Small intestine (tissue), 7 donors: ENCODE measurements at regions not wholly inside any gene's neighbourhood (a gene's known extent, or its start where the extent isn't known, plus 50 kb on each side); places are given as distances from the start of the nearest gene placed in this dataset.
A peak's percentile ranks its signal among the peaks of the same experiment; 100 is the strongest.

Experiments used
- DNase-seq, 2 donors: peaks; one replicate each; pipeline versions ENCODE4 v3.0.0 to v3.0.0-alpha.2; 2013
- FAIRE-seq: peaks from 2 replicates; lab custom pipeline; 2012; peaks lifted over from hg19 to GRCh38; lab: Jason Lieb, UNC
- H3K27ac ChIP-seq, 3 donors: one replicate each; pipeline ENCODE4 v1.5.1; 2013; ENCODE audit warnings: low read length in 2 of 3, mild to moderate bottlenecking in 2 of 3, control low read depth in 1 of 3, inconsistent platforms in 1 of 3, low read depth in 1 of 3, moderate library complexity in 1 of 3
- H3K27me3 ChIP-seq, 3 donors: one replicate each; pipeline ENCODE4 v1.6.1; 2013; ENCODE audit warnings: low read length in 3 of 3, inconsistent platforms in 1 of 3; ENCODE audit not compliant: control insufficient read depth in 3 of 3, insufficient read depth in 3 of 3
- H3K36me3 ChIP-seq, 3 donors: one replicate each; pipeline ENCODE4 v1.6.1; 2013; ENCODE audit warnings: low read length in 3 of 3, inconsistent platforms in 1 of 3, low read depth in 1 of 3, mild to moderate bottlenecking in 1 of 3, moderate library complexity in 1 of 3; ENCODE audit not compliant: control insufficient read depth in 3 of 3, insufficient read depth in 2 of 3
- H3K4me1 ChIP-seq, 3 donors: one replicate each; pipeline ENCODE4 v1.6.1; 2013; ENCODE audit warnings: low read length in 2 of 3, inconsistent platforms in 1 of 3, low read depth in 1 of 3, mild to moderate bottlenecking in 1 of 3, moderate library complexity in 1 of 3; ENCODE audit not compliant: control insufficient read depth in 3 of 3, insufficient read depth in 2 of 3
- H3K4me3 ChIP-seq, 3 donors: one replicate each; pipeline ENCODE4 v1.5.1; 2013; ENCODE audit warnings: low read length in 3 of 3, control low read depth in 1 of 3, inconsistent platforms in 1 of 3, low read depth in 1 of 3, mild to moderate bottlenecking in 1 of 3, moderate library complexity in 1 of 3
- H3K9me3 ChIP-seq, 2 donors: one replicate each; pipeline ENCODE4 v1.6.1; 2013; ENCODE audit warnings: low read depth in 1 of 2, low read length in 1 of 2; ENCODE audit not compliant: control insufficient read depth in 2 of 2, insufficient read depth in 1 of 2
- WGBS, 3 donors: extraction: QIAGEN DNeasy Blood & Tissue Kit; methylation state at CpG; one replicate each; pipeline ENCODE4 v1.1.7; 2013; 5-methylcytosine and 5-hydroxymethylcytosine counted together
- donor health status: healthy with polysubstance abuse.
- donor health status: control.
- donor health status: control.
- donor health status: Bipolar disorder and iron deficiency.
- donor health status: healthy.

DNA sequence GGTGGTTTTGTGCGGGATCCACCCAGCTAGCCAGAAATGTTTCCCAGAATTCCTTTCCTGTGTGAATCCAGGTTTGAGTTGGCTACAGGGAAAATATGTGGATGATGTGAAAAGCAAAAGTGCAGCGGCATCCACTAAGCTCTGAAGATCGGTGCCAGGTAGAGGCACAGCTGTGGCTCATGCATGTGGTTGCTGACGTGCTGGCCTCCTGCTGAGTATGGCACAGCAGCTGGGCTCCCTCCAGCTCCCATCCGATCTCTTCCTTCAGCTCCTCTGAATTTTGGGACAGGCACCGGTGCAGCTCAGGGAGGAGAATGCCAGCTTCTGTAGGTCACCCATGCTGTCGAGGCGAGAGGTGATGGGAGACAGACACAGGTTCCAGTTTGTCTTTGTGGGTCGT, 84.0 kb upstream of the GSX1 start:
- H3K36me3 ChIP-seq, result no peaks in the 10 kb centered on the region
- 87 to 93% (median 88%) methylated on average over 9 of the region's 9 CpGs for WGBS, 3 donors

DNA sequence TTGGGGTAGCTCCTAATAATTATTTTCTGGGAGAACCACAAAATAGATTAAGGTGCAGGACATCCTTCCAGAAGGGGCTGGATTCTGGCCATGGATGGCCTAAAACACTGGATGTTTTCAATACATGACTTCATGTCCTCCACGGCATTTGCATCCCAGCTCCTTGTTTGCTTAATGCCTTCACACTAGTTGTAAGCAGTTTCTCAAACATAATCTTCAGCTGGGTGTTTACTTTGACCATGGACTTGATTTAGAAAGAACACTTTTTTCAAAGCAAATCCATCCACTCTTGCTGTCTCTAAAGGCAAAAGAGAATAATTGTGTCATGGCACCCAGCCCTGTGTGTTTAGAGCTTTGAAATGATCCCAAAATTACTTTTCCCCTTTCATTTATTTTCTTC, 82.5 kb upstream of the GSX1 start:
- H3K36me3 ChIP-seq, result no peaks in the 10 kb centered on the region
- H3K27me3 ChIP-seq, result peaks cover 0 to 5% (median 2%) of the 10 kb centered on the region in 3 donors
- no peak overlapping the region for H3K4me3 ChIP-seq
- no peaks in the 10 kb centered on the region for H3K9me3 ChIP-seq
- no peaks in the 10 kb centered on the region for H3K4me1 ChIP-seq
- FAIRE-seq (no peak), DNase-seq (no peak)
- H3K27ac ChIP-seq, result no peak overlapping the region
- WGBS, 3 donors, result 46 to 75% (median 65%) methylated on average over 1 of the region's 1 CpG

More for the DNA sequence above, 84.0 kb upstream of the GSX1 start:
- FAIRE-seq (no peak), DNase-seq (no peak)
- no peak overlapping the region for H3K4me3 ChIP-seq
- H3K27ac ChIP-seq, result no peak overlapping the region
- H3K4me1 ChIP-seq, result no peaks in the 10 kb centered on the region
- peaks cover 0 to 3% (median 2%) of the 10 kb centered on the region in 3 donors for H3K27me3 ChIP-seq
- no peaks in the 10 kb centered on the region for H3K9me3 ChIP-seq

DNA sequence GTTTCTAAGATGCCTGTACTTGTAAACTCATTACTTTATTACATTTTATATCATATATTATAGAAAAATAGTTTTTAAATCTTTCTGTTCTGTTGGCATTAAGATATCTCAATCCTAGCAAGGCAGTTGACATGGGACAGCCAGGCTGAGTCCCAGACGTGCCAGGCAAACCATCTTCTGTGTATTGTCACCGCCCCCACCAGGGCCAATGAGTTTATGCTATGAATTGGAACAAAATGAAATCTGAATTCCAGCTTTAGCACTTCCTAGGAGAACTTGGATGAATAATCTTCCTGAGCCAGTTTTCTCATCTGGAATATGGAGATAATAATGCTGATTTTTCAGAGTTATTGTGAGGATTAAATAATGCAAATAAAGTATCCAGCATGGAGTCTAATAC, 79.9 kb upstream of the GSX1 start:
- Histone ChIP-seq H3K4me3 (no peak overlapping the region), H3K36me3 (no peaks in the 10 kb centered on the region), H3K9me3 (no peaks in the 10 kb centered on the region), H3K27me3 (peaks cover 0 to 5% (median 2%) of the 10 kb centered on the region in 3 donors), H3K27ac (no peak overlapping the region), H3K4me1 (no peaks in the 10 kb centered on the region)
- WGBS, 3 donors, result 22 to 48% (median 25%) methylated on average over 2 of the region's 2 CpGs
- FAIRE-seq (no peak), DNase-seq (peak; percentile 42 to 56)

DNA sequence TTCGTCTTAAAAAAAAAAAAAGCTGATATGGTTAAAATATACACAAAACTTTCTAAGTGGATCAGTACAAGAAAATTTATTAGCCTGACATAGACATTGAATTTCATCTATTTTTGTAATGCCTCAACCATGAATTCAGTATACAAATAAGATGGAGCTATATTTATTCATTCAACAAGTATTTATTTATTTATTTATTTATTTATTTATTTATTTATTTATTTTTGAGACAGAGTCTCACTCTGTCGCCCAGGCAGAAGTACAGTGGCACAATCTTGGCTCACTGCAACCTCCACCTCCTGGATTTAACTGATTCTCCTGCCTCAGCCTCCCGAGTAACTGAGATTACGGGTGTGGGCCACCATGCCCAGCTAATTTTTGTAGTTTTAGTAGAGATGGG, 78.5 kb upstream of the GSX1 start:
- Histone ChIP-seq H3K4me1 (no peaks in the 10 kb centered on the region), H3K9me3 (no peaks in the 10 kb centered on the region), H3K4me3 (no peak overlapping the region), H3K27ac (no peak overlapping the region), H3K36me3 (no peaks in the 10 kb centered on the region), H3K27me3 (peaks cover 0 to 5% (median 0%) of the 10 kb centered on the region in 3 donors)
- no peak for DNase-seq
- no peak for FAIRE-seq
- 86 to 92% (median 91%) methylated on average over 4 of the region's 4 CpGs for WGBS, 3 donors

DNA sequence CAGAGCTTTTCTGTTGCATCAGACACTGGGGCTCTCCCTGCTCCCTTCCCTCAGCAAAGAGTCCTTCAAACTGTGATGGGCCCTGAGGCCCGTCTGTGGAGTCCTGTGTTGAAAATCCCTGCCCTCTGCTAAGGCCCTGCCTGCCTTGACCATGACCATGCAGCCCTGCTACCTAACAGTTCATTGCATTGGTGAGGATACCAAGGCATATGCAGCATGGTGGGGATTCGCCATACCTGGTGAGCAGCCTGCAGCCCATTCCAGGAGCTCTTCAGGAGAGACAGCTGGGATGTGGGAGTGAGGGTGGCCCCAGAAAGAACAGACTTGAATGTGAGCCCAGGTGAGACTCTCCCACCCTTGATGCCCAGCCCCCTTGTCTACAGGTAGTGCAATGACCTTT, 70.6 kb upstream of the GSX1 start:
- no peak overlapping the region for H3K4me3 ChIP-seq
- peaks cover 0 to 3% (median 0%) of the 10 kb centered on the region in 3 donors for H3K27me3 ChIP-seq
- no peak for FAIRE-seq
- DNase-seq, result no peak
- 63 to 91% (median 82%) methylated on average over 2 of the region's 2 CpGs for WGBS, 3 donors
- no peaks in the 10 kb centered on the region for H3K9me3 ChIP-seq
- H3K27ac ChIP-seq, result no peak overlapping the region
- H3K4me1 ChIP-seq, result no peaks in the 10 kb centered on the region
- H3K36me3 ChIP-seq, result no peaks in the 10 kb centered on the region

DNA sequence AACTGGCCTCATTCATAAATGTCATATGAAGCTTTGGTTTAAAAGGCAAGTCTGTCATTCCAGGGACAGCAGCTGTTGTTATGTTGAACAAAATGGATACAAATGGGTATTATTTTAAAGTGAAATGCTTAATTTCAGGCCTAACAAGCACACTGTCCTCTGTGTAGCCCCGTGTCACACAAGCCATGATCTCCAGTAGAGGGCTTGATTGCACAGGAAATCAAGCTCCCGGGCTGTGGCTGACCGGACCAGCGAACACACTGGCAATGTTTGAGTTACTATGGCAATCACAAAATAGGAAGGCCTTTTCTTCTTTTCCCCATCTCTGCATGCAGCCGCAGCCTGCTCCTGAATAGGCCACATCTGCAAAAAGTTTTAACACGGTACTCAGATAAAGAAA, 64.0 kb upstream of the GSX1 start:
- Histone ChIP-seq H3K27ac (no peak overlapping the region), H3K9me3 (no peaks in the 10 kb centered on the region), H3K4me3 (no peak overlapping the region), H3K27me3 (peaks cover 0 to 3% (median 0%) of the 10 kb centered on the region in 3 donors), H3K4me1 (no peaks in the 10 kb centered on the region), H3K36me3 (no peaks in the 10 kb centered on the region)
- no peak for DNase-seq
- no peak for FAIRE-seq
- 32 to 60% (median 56%) methylated on average over 6 of the region's 6 CpGs for WGBS, 3 donors

DNA sequence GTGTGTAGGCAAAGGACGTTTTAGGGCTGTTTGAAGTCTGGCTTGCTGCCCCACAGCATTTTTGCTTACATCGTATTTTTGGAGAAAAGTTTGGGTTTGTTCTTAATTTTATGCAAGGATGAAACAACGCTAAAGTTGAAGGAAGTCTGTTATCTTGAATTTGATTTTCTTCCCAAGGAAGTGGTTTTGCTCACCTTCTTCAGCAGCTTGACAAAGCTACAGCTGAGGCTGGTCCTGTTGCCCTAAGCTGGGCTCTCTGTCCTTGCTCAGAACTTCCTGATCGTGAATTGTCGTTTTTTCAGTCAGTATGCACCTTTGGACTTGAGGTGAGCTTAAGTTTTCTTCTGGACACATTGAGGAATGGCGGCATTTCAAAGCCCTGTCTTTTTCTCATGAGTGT, 62.1 kb upstream of the GSX1 start:
- Histone ChIP-seq H3K4me1 (no peaks in the 10 kb centered on the region), H3K4me3 (no peak overlapping the region), H3K9me3 (no peaks in the 10 kb centered on the region), H3K36me3 (no peaks in the 10 kb centered on the region), H3K27me3 (peaks cover 0 to 3% (median 0%) of the 10 kb centered on the region in 3 donors), H3K27ac (no peak overlapping the region)
- DNase-seq (no peak), FAIRE-seq (no peak)
- 50 to 64% (median 55%) methylated on average over 6 of the region's 6 CpGs for WGBS, 3 donors
